ENCODE measurements at regions not wholly inside any gene's neighbourhood (a gene's known extent, or its start where the extent isn't known, plus 50 kb on each side); places are given as distances from the start of the nearest gene placed in this dataset.

- H3K79me2 ChIP-seq (ENCODE audit: low read length) = no peaks in the 10 kb centered on the region
- no peak overlapping the region for H3K9ac ChIP-seq (ENCODE audit: low read length)
- H3K9me3 ChIP-seq (replicated peaks; ENCODE audit: insufficient read depth, low read length) = no peaks in the 10 kb centered on the region
- H3F3A ChIP-seq (ENCODE audit: insufficient read depth, low read length) = no peaks in the 10 kb centered on the region
- H4K20me1 ChIP-seq (ENCODE audit: insufficient read depth, low read length) = no peaks in the 10 kb centered on the region
- H3K27ac ChIP-seq (ENCODE audit: low read length) = no peak overlapping the region
- no peaks in the 10 kb centered on the region for H3K4me1 ChIP-seq (ENCODE audit: low read length)
- H3K36me3 ChIP-seq (replicated peaks; ENCODE audit: insufficient read depth, low read length) = no peaks in the 10 kb centered on the region
- DNase-seq = peak; percentile 72
- 0 out of 2 replicates have a peak overlapping the region, but pooled peaks have one; percentile 4 for H3K4me2 ChIP-seq (ENCODE audit: low read depth, low read length)
- no peak overlapping the region for H3K4me3 ChIP-seq (ENCODE audit: low read length)
- no peak overlapping the region for H2AFZ ChIP-seq (ENCODE audit: low read length)
- TF ChIP-seq, protein P1, sequence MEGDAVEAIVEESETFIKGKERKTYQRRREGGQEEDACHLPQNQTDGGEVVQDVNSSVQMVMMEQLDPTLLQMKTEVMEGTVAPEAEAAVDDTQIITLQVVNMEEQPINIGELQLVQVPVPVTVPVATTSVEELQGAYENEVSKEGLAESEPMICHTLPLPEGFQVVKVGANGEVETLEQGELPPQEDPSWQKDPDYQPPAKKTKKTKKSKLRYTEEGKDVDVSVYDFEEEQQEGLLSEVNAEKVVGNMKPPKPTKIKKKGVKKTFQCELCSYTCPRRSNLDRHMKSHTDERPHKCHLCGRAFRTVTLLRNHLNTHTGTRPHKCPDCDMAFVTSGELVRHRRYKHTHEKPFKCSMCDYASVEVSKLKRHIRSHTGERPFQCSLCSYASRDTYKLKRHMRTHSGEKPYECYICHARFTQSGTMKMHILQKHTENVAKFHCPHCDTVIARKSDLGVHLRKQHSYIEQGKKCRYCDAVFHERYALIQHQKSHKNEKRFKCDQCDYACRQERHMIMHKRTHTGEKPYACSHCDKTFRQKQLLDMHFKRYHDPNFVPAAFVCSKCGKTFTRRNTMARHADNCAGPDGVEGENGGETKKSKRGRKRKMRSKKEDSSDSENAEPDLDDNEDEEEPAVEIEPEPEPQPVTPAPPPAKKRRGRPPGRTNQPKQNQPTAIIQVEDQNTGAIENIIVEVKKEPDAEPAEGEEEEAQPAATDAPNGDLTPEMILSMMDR (IDR thresholded peaks at IDR 0.05; ENCODE audit: low read length) = peak; percentile 81
- TF ChIP-seq EZH2 (optimal IDR thresholded peaks at IDR 0.05; ENCODE audit: low read depth, low read length) = no peak
- no peak for TF ChIP-seq EZH2phosphoT487 (IDR thresholded peaks at IDR 0.05; ENCODE audit: low read length)
- no peaks in the 10 kb centered on the region for H3K9me2 ChIP-seq (replicated peaks; ENCODE audit: insufficient read depth, low read length)
- H3K27me3 ChIP-seq (replicated peaks; ENCODE audit: insufficient read depth, low read length) = no peaks in the 10 kb centered on the region
These were observed 55.2 kb downstream of the FHIP2A start for GRCh38 chr10:114876602-114877300.

DNA sequence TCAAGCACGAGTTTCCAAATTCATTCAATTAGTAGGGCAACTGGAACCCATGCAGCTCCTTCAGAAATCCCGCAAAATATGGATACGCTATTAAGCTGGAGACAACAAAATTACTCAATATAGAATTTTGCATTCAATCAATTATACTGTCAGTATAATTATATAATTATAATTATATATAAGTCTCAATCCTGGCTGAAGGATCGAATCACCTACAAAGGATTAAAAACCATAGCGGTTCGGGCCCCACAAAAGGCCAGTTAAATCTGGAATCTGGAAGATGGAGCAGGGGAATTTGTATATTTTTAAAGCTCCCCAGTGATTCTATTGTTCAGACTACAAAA, 55.7 kb downstream of the FHIP2A start:
- DNase-seq = no peak
- no peaks in the 10 kb centered on the region for H4K20me1 ChIP-seq (ENCODE audit: insufficient read depth, low read length)
- H3K9ac ChIP-seq (ENCODE audit: low read length) = no peak overlapping the region
- no peaks in the 10 kb centered on the region for H3K27me3 ChIP-seq (replicated peaks; ENCODE audit: insufficient read depth, low read length)
- no peak overlapping the region for H2AFZ ChIP-seq (ENCODE audit: low read length)
- H3K9me3 ChIP-seq (replicated peaks; ENCODE audit: insufficient read depth, low read length) = no peaks in the 10 kb centered on the region
- no peaks in the 10 kb centered on the region for H3K4me1 ChIP-seq (ENCODE audit: low read length)
- TF ChIP-seq EZH2phosphoT487 (IDR thresholded peaks at IDR 0.05; ENCODE audit: low read length) (no peak), EZH2 (optimal IDR thresholded peaks at IDR 0.05; ENCODE audit: low read depth, low read length) (no peak)
- TF ChIP-seq, protein P1 (IDR thresholded peaks at IDR 0.05; ENCODE audit: low read length) = no peak
- no peaks in the 10 kb centered on the region for H3K9me2 ChIP-seq (replicated peaks; ENCODE audit: insufficient read depth, low read length)
- no peaks in the 10 kb centered on the region for H3K36me3 ChIP-seq (replicated peaks; ENCODE audit: insufficient read depth, low read length)
- no peak overlapping the region for H3K27ac ChIP-seq (ENCODE audit: low read length)
- no peaks in the 10 kb centered on the region for H3K79me2 ChIP-seq (ENCODE audit: low read length)
- 0 out of 2 replicates have a peak overlapping the region, but pooled peaks have one; percentile 4 for H3K4me2 ChIP-seq (ENCODE audit: low read depth, low read length)
- no peaks in the 10 kb centered on the region for H3F3A ChIP-seq (ENCODE audit: insufficient read depth, low read length)
- no peak overlapping the region for H3K4me3 ChIP-seq (ENCODE audit: low read length)

DNA sequence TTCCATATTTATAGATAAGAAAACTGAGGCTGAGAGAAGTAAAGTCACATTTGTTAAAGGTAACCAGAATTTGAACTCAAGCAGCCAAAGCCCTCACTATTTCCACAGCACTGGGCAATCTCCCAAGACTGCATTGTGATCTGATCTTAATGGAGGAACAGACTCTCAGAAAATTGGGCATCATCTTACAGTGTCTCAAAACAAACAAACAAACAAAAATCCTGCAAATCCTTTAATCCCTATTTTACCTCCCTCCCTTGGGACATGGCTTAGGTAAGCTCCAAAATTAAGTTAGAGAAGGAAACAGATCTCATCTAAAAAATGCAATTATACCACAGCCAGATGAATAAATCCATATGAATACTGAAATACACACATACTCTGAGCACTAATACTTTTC, 57.5 kb downstream of the FHIP2A start:
- no peak overlapping the region for H3K9ac ChIP-seq (ENCODE audit: low read length)
- H3K4me2 ChIP-seq (ENCODE audit: low read depth, low read length) = peak overlapping the region; percentile 40
- no peaks in the 10 kb centered on the region for H3F3A ChIP-seq (ENCODE audit: insufficient read depth, low read length)
- H4K20me1 ChIP-seq (ENCODE audit: insufficient read depth, low read length) = no peaks in the 10 kb centered on the region
- H3K27ac ChIP-seq (ENCODE audit: low read length) = no peak overlapping the region
- H3K4me1 ChIP-seq (ENCODE audit: low read length) = no peaks in the 10 kb centered on the region
- H3K9me2 ChIP-seq (replicated peaks; ENCODE audit: insufficient read depth, low read length) = no peaks in the 10 kb centered on the region
- no peaks in the 10 kb centered on the region for H3K9me3 ChIP-seq (replicated peaks; ENCODE audit: insufficient read depth, low read length)
- TF ChIP-seq EZH2 (optimal IDR thresholded peaks at IDR 0.05; ENCODE audit: low read depth, low read length) = no peak
- TF ChIP-seq, protein P1 (IDR thresholded peaks at IDR 0.05; ENCODE audit: low read length) = no peak
- TF ChIP-seq EZH2phosphoT487 (IDR thresholded peaks at IDR 0.05; ENCODE audit: low read length) = no peak
- no peak for DNase-seq
- peak overlapping the region; percentile 57 for H2AFZ ChIP-seq (ENCODE audit: low read length)
- no peaks in the 10 kb centered on the region for H3K36me3 ChIP-seq (replicated peaks; ENCODE audit: insufficient read depth, low read length)
- peak overlapping the region; percentile 26 for H3K4me3 ChIP-seq (ENCODE audit: low read length)
- H3K27me3 ChIP-seq (replicated peaks; ENCODE audit: insufficient read depth, low read length) = no peaks in the 10 kb centered on the region
- no peaks in the 10 kb centered on the region for H3K79me2 ChIP-seq (ENCODE audit: low read length)
